ENCODE measurements at regions not wholly inside any gene's neighbourhood (a gene's known extent, or its start where the extent isn't known, plus 50 kb on each side); places are given as distances from the start of the nearest gene placed in this dataset.
A peak's percentile ranks its signal among the peaks of the same experiment; 100 is the strongest.
"Not testable (repeated sequence)": the region's sequence is repeated elsewhere in the genome, so short reads cannot be mapped to it uniquely, and the experiment has no call there.

DNA sequence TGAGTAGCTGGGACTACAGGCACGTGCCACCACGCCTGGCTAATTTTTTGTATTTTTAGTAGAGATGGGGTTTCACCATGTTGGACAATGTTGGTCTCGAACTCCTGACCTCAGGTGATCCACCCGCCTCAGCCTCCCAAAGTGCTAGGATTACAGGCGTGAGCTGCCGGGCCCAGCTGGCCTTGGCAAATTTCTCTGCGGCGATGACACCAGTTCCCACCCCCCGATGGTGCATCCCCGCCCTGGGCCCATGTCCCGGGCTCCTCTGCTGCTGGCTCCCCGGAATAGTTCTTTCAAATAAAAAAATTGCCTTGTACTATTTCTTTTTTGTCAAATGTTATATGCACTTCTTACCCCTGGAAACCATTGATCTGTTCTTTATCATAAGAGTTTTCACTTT, 171.5 kb upstream of the SPHKAP start:
- not testable (repeated sequence) for H3K4me3 ChIP-seq (ENCODE audit: low read depth, low read length); H3K36me3 ChIP-seq (ENCODE audit: control insufficient read depth, insufficient read depth, low read length); H3K9me3 ChIP-seq (ENCODE audit: control insufficient read depth, insufficient read depth, low read length); DNase-seq (ENCODE audit: low read depth in 4 of 6, low spot score in 6 of 6); H3K27me3 ChIP-seq (ENCODE audit: control insufficient read depth, insufficient read depth, low read length); H3K4me1 ChIP-seq (ENCODE audit: control insufficient read depth, insufficient read depth, low read length); H3K27ac ChIP-seq (ENCODE audit: low read depth, low read length)
- 98% methylated on average over 8 of the region's 12 CpGs for WGBS (ENCODE audit: insufficient coverage)

DNA sequence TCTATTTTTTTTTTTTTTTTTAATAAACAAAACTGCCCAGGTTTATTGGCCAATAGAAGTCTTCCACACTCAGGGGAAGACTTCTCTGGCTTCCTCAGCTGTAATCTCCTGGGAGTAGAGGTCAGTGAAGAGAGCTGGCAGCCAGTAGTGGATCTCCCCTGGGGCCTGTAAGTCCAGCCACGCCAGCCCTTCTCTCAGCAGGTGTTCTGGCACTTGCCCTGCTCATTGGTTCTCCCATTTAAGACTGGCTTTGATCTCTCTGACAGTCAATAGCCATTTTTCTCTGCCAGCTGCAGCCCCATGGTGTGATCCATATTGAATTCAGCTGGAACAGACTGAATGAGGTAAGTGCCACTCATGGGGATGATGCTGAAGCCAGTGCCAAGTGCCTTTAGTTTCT, 170.6 kb upstream of the SPHKAP start:
- no peak for DNase-seq (ENCODE audit: low read depth in 4 of 6, low spot score in 6 of 6)
- WGBS (ENCODE audit: insufficient coverage): 0% methylated on average over 1 of the region's 1 CpG
- Histone ChIP-seq H3K9me3 (ENCODE audit: control insufficient read depth, insufficient read depth, low read length) (no peaks in the 10 kb centered on the region), H3K27ac (ENCODE audit: low read depth, low read length) (no peak overlapping the region), H3K4me1 (ENCODE audit: control insufficient read depth, insufficient read depth, low read length) (no peaks in the 10 kb centered on the region), H3K36me3 (ENCODE audit: control insufficient read depth, insufficient read depth, low read length) (no peaks in the 10 kb centered on the region), H3K27me3 (ENCODE audit: control insufficient read depth, insufficient read depth, low read length) (no peaks in the 10 kb centered on the region), H3K4me3 (ENCODE audit: low read depth, low read length) (no peak overlapping the region)

DNA sequence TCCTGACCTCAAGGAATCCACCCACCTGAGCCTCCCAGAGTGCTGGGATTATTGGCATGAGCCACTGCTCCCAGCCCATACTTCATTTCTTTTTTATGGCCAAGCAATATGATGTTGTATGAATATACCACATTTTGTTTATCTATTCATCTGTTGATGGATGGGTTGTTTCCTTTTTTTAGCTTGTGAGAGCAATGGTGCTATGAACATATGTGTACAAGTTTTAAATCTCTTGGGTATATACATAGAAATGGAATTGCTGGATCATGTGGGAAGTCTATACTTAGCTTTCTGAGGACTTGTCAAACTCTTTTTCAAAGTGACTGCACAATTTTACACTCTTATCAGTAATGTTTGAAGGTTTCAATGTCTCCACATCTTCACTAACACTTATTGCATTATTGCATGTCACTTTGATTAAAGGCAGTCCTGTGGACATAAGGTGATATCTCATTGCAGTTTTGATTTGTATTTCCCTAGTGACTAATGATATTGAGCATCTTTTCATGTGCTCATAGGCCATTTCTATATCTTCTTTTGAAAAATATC, 167.1 kb upstream of the SPHKAP start:
- Histone ChIP-seq H3K9me3 (ENCODE audit: control insufficient read depth, insufficient read depth, low read length) (no peaks in the 10 kb centered on the region), H3K27me3 (ENCODE audit: control insufficient read depth, insufficient read depth, low read length) (no peaks in the 10 kb centered on the region), H3K27ac (ENCODE audit: low read depth, low read length) (no peak overlapping the region), H3K4me1 (ENCODE audit: control insufficient read depth, insufficient read depth, low read length) (no peaks in the 10 kb centered on the region), H3K36me3 (ENCODE audit: control insufficient read depth, insufficient read depth, low read length) (no peaks in the 10 kb centered on the region), H3K4me3 (ENCODE audit: low read depth, low read length) (no peak overlapping the region)
- DNase-seq (ENCODE audit: low read depth in 4 of 6, low spot score in 6 of 6): peak in 1 of 6 donors; percentile 51

DNA sequence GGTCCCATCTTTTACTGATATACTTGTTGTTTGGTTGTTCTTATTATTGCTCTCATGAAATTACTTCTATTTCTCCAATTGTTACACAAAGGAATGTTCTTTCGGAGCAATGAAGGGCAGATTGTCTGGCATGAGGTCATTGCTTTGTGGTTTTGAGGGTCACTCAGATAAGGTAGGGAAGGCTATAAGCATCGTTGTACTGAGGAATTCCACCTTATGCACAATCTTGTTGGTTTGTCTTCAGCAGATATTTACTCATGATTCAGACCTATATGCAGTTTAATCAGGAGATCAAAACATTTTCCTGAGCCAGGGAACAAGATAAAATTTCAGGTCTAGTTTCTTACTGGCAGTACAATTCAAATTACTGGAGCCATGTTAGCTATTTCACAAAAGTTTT, 163.0 kb upstream of the SPHKAP start:
- no CpG with 5 or more reads among the region's 2 CpGs for WGBS (ENCODE audit: insufficient coverage)
- Histone ChIP-seq H3K36me3 (ENCODE audit: control insufficient read depth, insufficient read depth, low read length) (no peaks in the 10 kb centered on the region), H3K9me3 (ENCODE audit: control insufficient read depth, insufficient read depth, low read length) (no peaks in the 10 kb centered on the region), H3K27me3 (ENCODE audit: control insufficient read depth, insufficient read depth, low read length) (no peaks in the 10 kb centered on the region), H3K4me3 (ENCODE audit: low read depth, low read length) (no peak overlapping the region), H3K4me1 (ENCODE audit: control insufficient read depth, insufficient read depth, low read length) (no peaks in the 10 kb centered on the region), H3K27ac (ENCODE audit: low read depth, low read length) (no peak overlapping the region)
- no peak for DNase-seq (ENCODE audit: low read depth in 4 of 6, low spot score in 6 of 6)

DNA sequence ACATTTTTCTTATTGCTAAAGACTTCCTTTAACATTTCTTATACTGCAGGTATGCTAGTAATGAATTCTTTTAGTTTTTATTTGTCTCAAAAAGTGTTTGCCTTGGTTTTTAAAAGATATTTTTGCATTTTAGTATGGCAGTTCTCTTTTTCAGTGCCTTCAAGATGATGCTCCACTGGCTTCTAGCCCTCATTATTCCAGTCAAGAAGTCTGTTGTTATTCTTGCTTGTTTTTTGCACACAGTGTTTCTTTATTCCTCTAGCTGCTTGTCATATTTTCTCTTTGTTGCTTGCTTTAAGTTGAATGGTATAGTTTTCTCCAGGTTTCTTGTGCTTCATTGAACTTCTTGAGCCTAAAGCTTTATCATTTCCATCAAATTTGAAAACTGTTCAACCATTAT, 158.0 kb upstream of the SPHKAP start:
- Histone ChIP-seq H3K4me1 (ENCODE audit: control insufficient read depth, insufficient read depth, low read length) (no peaks in the 10 kb centered on the region), H3K27me3 (ENCODE audit: control insufficient read depth, insufficient read depth, low read length) (no peaks in the 10 kb centered on the region)

DNA sequence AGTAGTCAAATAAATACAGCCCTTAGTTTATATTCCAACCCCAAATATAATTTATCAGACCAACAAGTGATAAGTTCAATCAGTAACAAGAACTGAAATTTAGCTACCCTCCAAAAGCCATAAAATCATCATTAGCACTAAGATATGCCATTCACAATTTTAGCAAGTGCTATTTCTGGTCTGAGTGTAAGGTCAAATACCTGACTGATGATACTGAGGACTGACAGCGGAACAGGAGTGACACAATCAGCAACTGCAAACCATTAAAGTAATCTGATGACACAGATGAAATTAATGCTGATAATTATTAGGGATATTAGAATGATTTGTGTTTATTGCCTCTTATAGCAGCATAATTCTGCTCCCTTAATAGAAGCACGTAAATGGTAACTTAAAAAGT, 152.7 kb upstream of the SPHKAP start:
- H3K27me3 ChIP-seq (ENCODE audit: control insufficient read depth, insufficient read depth, low read length): no peaks in the 10 kb centered on the region
- H3K27ac ChIP-seq (ENCODE audit: low read depth, low read length): no peak overlapping the region
- no peaks in the 10 kb centered on the region for H3K4me1 ChIP-seq (ENCODE audit: control insufficient read depth, insufficient read depth, low read length)
- no peaks in the 10 kb centered on the region for H3K36me3 ChIP-seq (ENCODE audit: control insufficient read depth, insufficient read depth, low read length)
- no peak for DNase-seq (ENCODE audit: low read depth in 4 of 6, low spot score in 6 of 6)
- WGBS (ENCODE audit: insufficient coverage): no CpG with 5 or more reads among the region's 2 CpGs
- peaks cover 2% of the 10 kb centered on the region for H3K9me3 ChIP-seq (ENCODE audit: control insufficient read depth, insufficient read depth, low read length)
- H3K4me3 ChIP-seq (ENCODE audit: low read depth, low read length): no peak overlapping the region

More for the DNA sequence above, 158.0 kb upstream of the SPHKAP start:
- Histone ChIP-seq H3K36me3 (ENCODE audit: control insufficient read depth, insufficient read depth, low read length) (no peaks in the 10 kb centered on the region), H3K9me3 (ENCODE audit: control insufficient read depth, insufficient read depth, low read length) (peaks cover 2% of the 10 kb centered on the region), H3K4me3 (ENCODE audit: low read depth, low read length) (no peak overlapping the region), H3K27ac (ENCODE audit: low read depth, low read length) (no peak overlapping the region)
- no peak for DNase-seq (ENCODE audit: low read depth in 4 of 6, low spot score in 6 of 6)

DNA sequence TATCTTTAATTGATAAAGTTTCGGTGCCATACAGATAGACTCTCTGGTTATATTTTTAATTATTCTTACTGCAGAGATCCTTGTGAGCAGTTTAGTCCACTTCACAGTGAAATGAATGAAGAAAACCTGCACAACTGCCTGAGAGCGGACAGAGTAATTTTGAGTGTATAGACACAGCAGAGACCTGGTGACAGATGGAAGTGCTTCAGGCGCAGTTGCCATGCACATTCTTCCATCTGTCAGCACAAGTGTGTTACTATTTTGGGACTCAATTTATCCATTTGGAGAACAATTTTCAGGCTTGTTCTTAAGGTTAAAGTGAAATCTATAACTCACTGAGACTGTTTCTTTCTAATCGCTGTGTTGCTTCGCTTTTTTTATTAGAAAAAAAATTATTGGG, 147.8 kb upstream of the SPHKAP start:
- peaks cover 5% of the 10 kb centered on the region for H3K9me3 ChIP-seq (ENCODE audit: control insufficient read depth, insufficient read depth, low read length)
- H3K27ac ChIP-seq (ENCODE audit: low read depth, low read length): no peak overlapping the region
- 80% methylated on average over 1 of the region's 5 CpGs for WGBS (ENCODE audit: insufficient coverage)
- H3K4me3 ChIP-seq (ENCODE audit: low read depth, low read length): no peak overlapping the region
- no peaks in the 10 kb centered on the region for H3K36me3 ChIP-seq (ENCODE audit: control insufficient read depth, insufficient read depth, low read length)
- DNase-seq (ENCODE audit: low read depth in 4 of 6, low spot score in 6 of 6): peak in 2 of 6 donors; percentile 69 to 87
- no peaks in the 10 kb centered on the region for H3K4me1 ChIP-seq (ENCODE audit: control insufficient read depth, insufficient read depth, low read length)
- no peaks in the 10 kb centered on the region for H3K27me3 ChIP-seq (ENCODE audit: control insufficient read depth, insufficient read depth, low read length)

DNA sequence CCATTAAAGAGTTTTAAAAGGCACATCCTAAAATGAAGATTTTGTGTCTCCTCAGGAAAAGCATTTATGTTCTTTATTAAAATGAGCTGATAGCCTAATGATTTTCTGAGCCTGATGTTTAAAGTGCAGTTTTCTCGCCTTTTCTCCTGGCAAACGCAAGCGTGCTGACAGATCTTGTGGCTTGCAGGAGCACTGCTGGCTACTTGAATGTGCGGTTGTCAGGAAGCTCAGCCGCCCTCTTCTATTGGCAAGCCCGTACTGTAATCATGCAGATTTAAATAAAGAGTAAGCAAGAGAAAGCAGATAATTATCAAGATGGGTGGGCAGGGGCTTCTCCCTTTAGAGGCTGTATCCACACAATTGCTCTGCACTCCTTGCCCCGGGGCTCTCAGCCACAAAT, 139.5 kb upstream of the SPHKAP start:
- peak in 1 of 6 donors; percentile 74 for DNase-seq (ENCODE audit: low read depth in 4 of 6, low spot score in 6 of 6)
- Histone ChIP-seq H3K36me3 (ENCODE audit: control insufficient read depth, insufficient read depth, low read length) (no peaks in the 10 kb centered on the region), H3K9me3 (ENCODE audit: control insufficient read depth, insufficient read depth, low read length) (no peaks in the 10 kb centered on the region), H3K4me1 (ENCODE audit: control insufficient read depth, insufficient read depth, low read length) (no peaks in the 10 kb centered on the region), H3K27ac (ENCODE audit: low read depth, low read length) (no peak overlapping the region), H3K4me3 (ENCODE audit: low read depth, low read length) (no peak overlapping the region), H3K27me3 (ENCODE audit: control insufficient read depth, insufficient read depth, low read length) (no peaks in the 10 kb centered on the region)
- 92% methylated on average over 2 of the region's 7 CpGs for WGBS (ENCODE audit: insufficient coverage)

DNA sequence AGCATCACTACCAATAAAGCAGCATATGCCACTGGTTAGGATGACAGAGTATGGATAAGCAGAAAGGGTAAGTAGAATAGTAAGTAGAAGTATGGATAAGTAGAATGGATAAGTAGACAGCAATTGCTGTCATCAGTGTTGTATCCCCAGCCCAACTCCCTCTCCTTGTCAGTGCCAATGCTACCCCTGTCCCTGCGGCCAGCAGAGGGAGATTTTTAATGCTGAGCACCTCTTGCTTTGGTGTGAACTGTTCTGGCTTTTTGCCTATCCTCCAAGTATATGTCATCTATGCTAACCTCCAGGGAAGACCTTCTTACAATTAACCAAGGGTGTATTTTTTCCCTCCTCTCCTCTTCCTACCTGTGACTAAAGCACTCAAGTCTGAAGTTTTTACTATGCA, 136.7 kb upstream of the SPHKAP start:
- Histone ChIP-seq H3K4me3 (ENCODE audit: low read depth, low read length) (no peak overlapping the region), H3K27me3 (ENCODE audit: control insufficient read depth, insufficient read depth, low read length) (no peaks in the 10 kb centered on the region), H3K36me3 (ENCODE audit: control insufficient read depth, insufficient read depth, low read length) (no peaks in the 10 kb centered on the region), H3K4me1 (ENCODE audit: control insufficient read depth, insufficient read depth, low read length) (no peaks in the 10 kb centered on the region), H3K27ac (ENCODE audit: low read depth, low read length) (no peak overlapping the region), H3K9me3 (ENCODE audit: control insufficient read depth, insufficient read depth, low read length) (no peaks in the 10 kb centered on the region)
- WGBS (ENCODE audit: insufficient coverage): no CpG with 5 or more reads among the region's 1 CpG
- DNase-seq (ENCODE audit: low read depth in 4 of 6, low spot score in 6 of 6): peak in 2 of 6 donors; percentile 23 to 32

DNA sequence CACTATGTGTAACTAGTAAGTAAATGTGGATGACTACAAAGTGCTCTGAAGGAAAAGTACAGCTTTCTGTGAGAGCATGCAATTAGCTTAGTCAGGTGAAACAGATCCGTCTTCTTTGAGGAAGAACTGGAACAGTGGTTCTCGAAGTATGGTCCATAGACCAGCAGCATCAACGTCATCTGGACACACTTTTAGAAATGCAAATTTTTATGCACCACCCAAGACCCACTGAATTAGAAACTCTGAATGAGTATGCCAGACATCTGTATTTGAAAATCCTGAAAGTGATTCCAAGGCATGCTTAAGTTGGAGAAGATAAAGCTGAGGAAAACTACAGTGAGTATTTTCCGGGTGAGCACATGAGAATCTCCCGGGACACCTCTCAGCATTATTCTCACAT, 130.7 kb upstream of the SPHKAP start:
- Histone ChIP-seq H3K27me3 (ENCODE audit: control insufficient read depth, insufficient read depth, low read length) (no peaks in the 10 kb centered on the region), H3K4me1 (ENCODE audit: control insufficient read depth, insufficient read depth, low read length) (no peaks in the 10 kb centered on the region), H3K36me3 (ENCODE audit: control insufficient read depth, insufficient read depth, low read length) (no peaks in the 10 kb centered on the region), H3K9me3 (ENCODE audit: control insufficient read depth, insufficient read depth, low read length) (no peaks in the 10 kb centered on the region), H3K27ac (ENCODE audit: low read depth, low read length) (no peak overlapping the region), H3K4me3 (ENCODE audit: low read depth, low read length) (no peak overlapping the region)
- peak in 1 of 6 donors; percentile 15 for DNase-seq (ENCODE audit: low read depth in 4 of 6, low spot score in 6 of 6)
- 89% methylated on average over 2 of the region's 5 CpGs for WGBS (ENCODE audit: insufficient coverage)
